Activated CD8-positive, alpha-beta T cell treated with anti-CD3 and anti-CD28 coated beads for 36 hours (primary cell): ENCODE measurements at regions not wholly inside any gene's neighbourhood (a gene's known extent, or its start where the extent isn't known, plus 50 kb on each side); places are given as distances from the start of the nearest gene placed in this dataset.

Experiments
- ATAC-seq: fragments of 200-7000 bp; cut with Tn5 transposase; one replicate; pipeline ENCODE4 v1.10.0; 2021; ENCODE audit warnings: mild to moderate bottlenecking, moderate library complexity
- CTCF ChIA-PET: fragments of 350-600 bp; sonication (Branson Sonifier 250); formaldehyde crosslinking; loops from one replicate; lab custom pipeline; 2021; ENCODE audit warnings: antibody characterized with exemption; lab: Charles Lee
- POLR2A ChIA-PET: fragments of 350-600 bp; sonication (Branson Sonifier 250); formaldehyde crosslinking; loops from one replicate; lab custom pipeline; 2021; ENCODE audit warnings: antibody characterized with exemption; lab: Charles Lee
- DNase-seq: peaks from one replicate; pipeline ENCODE4 v3.0.0-alpha.2; 2020
- H3K27ac Mint-ChIP-seq: one replicate; pipeline ENCODE4 v1.8.0; 2021; ENCODE audit warnings: mild to moderate bottlenecking, mixed read lengths
- H3K27me3 Mint-ChIP-seq: one replicate; pipeline ENCODE4 v1.8.0; 2021; ENCODE audit warnings: mixed read lengths
- H3K36me3 Mint-ChIP-seq: one replicate; pipeline ENCODE4 v1.8.0; 2021; ENCODE audit warnings: low read depth, mixed read lengths
- H3K4me1 Mint-ChIP-seq: one replicate; pipeline ENCODE4 v1.8.0; 2021; ENCODE audit warnings: low read depth, mixed read lengths
- H3K4me3 Mint-ChIP-seq: one replicate; pipeline ENCODE4 v1.8.0; 2021; ENCODE audit warnings: mild to moderate bottlenecking, moderate library complexity, mixed read lengths
- H3K9me3 Mint-ChIP-seq: one replicate; pipeline ENCODE4 v1.8.0; 2021; ENCODE audit warnings: mixed read lengths
- intact Hi-C: fragments of 100-400 bp; cut with micrococcal nuclease; formaldehyde crosslinking; loops from one replicate; pipeline ENCODE4 v1.10.0; 2022
- TF ChIP-seq, protein P1 (sequence below): fragments of 200-600 bp; IDR thresholded peaks from one replicate; pipeline ENCODE4 v1.8.0; 2022; ENCODE audit warnings: antibody characterized with exemption, mild to moderate bottlenecking

DNA sequence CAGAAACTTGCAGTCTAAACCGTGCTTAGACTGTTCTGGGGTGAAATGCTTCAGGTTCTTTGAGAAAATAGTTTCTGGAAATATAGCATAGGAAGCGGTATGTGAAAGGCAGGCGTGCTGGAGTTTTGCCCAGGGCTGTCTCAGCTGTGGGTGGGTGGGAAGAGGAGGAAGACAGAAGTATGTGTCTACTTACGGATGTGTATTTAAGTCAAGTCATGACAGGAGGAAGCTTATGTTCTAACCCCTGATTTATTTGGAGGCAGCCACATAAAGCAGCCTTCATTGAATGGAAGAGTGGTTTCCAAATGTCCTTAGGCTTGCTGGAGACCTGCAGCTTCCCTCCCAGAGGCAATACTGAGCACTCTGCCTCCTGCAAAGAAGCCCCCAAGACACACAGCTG lies 126.8 kb upstream of the ADRA1D start:
- peaks cover 32% of the 10 kb centered on the region for H3K4me1 Mint-ChIP-seq
- no peaks in the 10 kb centered on the region for H3K36me3 Mint-ChIP-seq
- peaks cover 20% of the 10 kb centered on the region for H3K27me3 Mint-ChIP-seq
- H3K9me3 Mint-ChIP-seq = no peaks in the 10 kb centered on the region
- ChIA-PET CTCF (interaction anchor here (0.7 to 1.3 kb wide), 2 partner anchors 14 to 215 kb away, joined by 3 read pairs; no protein-coding TSS in a partner anchor), POLR2A (no interaction called here)
- ATAC-seq (no peak), DNase-seq (no peak)
- TF ChIP-seq, protein P1, sequence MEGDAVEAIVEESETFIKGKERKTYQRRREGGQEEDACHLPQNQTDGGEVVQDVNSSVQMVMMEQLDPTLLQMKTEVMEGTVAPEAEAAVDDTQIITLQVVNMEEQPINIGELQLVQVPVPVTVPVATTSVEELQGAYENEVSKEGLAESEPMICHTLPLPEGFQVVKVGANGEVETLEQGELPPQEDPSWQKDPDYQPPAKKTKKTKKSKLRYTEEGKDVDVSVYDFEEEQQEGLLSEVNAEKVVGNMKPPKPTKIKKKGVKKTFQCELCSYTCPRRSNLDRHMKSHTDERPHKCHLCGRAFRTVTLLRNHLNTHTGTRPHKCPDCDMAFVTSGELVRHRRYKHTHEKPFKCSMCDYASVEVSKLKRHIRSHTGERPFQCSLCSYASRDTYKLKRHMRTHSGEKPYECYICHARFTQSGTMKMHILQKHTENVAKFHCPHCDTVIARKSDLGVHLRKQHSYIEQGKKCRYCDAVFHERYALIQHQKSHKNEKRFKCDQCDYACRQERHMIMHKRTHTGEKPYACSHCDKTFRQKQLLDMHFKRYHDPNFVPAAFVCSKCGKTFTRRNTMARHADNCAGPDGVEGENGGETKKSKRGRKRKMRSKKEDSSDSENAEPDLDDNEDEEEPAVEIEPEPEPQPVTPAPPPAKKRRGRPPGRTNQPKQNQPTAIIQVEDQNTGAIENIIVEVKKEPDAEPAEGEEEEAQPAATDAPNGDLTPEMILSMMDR = no peak
- intact Hi-C loops = no loop called here
- peak overlapping the region; percentile 1 for H3K27ac Mint-ChIP-seq
- H3K4me3 Mint-ChIP-seq = no peak overlapping the region

GRCh38 chr20:4373454-4373853 lies 124.4 kb upstream of the ADRA1D start:
- intact Hi-C loops = no loop called here
- CTCF ChIA-PET = no interaction called here
- Mint-ChIP-seq H3K27ac (peak overlapping the region; percentile 11), H3K4me3 (no peak overlapping the region), H3K27me3 (peaks cover 7% of the 10 kb centered on the region), H3K4me1 (peaks cover 56% of the 10 kb centered on the region), H3K9me3 (peaks cover 4% of the 10 kb centered on the region), H3K36me3 (no peaks in the 10 kb centered on the region)
- TF ChIP-seq, protein P1 = no peak
- DNase-seq (no peak), ATAC-seq (peak; percentile 47)
- POLR2A ChIA-PET = no interaction called here

- DNase-seq (no peak), ATAC-seq (no peak)
- Mint-ChIP-seq H3K4me1 (peaks cover 56% of the 10 kb centered on the region), H3K9me3 (peaks cover 4% of the 10 kb centered on the region), H3K27me3 (peaks cover 3% of the 10 kb centered on the region), H3K27ac (peak overlapping the region; percentile 13), H3K36me3 (no peaks in the 10 kb centered on the region), H3K4me3 (no peak overlapping the region)
- TF ChIP-seq, protein P1 = no peak
- POLR2A ChIA-PET = no interaction called here
- CTCF ChIA-PET = no interaction called here
- intact Hi-C loops = no loop called here
These were observed 122.7 kb upstream of the ADRA1D start for GRCh38 chr20:4371623-4372251.

- ChIA-PET CTCF (no interaction called here), POLR2A (no interaction called here)
- ATAC-seq (no peak), DNase-seq (no peak)
- TF ChIP-seq, protein P1 = no peak
- no peaks in the 10 kb centered on the region for H3K36me3 Mint-ChIP-seq
- intact Hi-C loops = no loop called here
- H3K4me3 Mint-ChIP-seq = no peak overlapping the region
- H3K9me3 Mint-ChIP-seq = peaks cover 4% of the 10 kb centered on the region
- H3K27me3 Mint-ChIP-seq = peaks cover 2% of the 10 kb centered on the region
- peak overlapping the region; percentile 97 for H3K27ac Mint-ChIP-seq
- peaks cover 53% of the 10 kb centered on the region for H3K4me1 Mint-ChIP-seq
These were observed 121.8 kb upstream of the ADRA1D start for GRCh38 chr20:4370851-4371250.

GRCh38 chr20:4369798-4370124 lies 120.7 kb upstream of the ADRA1D start:
- peaks cover 48% of the 10 kb centered on the region for H3K4me1 Mint-ChIP-seq
- DNase-seq (peak; percentile 82), ATAC-seq (peak; percentile 95)
- H3K4me3 Mint-ChIP-seq = peak overlapping the region; percentile 18
- TF ChIP-seq, protein P1 = no peak
- ChIA-PET CTCF (no interaction called here), POLR2A (interaction anchor here (0.5 kb wide), 1 partner anchor 367 kb away, joined by 3 read pairs; no protein-coding TSS in a partner anchor)
- no peaks in the 10 kb centered on the region for H3K36me3 Mint-ChIP-seq
- intact Hi-C loops = no loop called here
- peaks cover 4% of the 10 kb centered on the region for H3K9me3 Mint-ChIP-seq
- H3K27ac Mint-ChIP-seq = peak overlapping the region; percentile 97
- H3K27me3 Mint-ChIP-seq = peaks cover 2% of the 10 kb centered on the region
